WTC11 (cell line): ENCODE measurements at regions not wholly inside any gene's neighbourhood (a gene's known extent, or its start where the extent isn't known, plus 50 kb on each side); places are given as distances from the start of the nearest gene placed in this dataset.

Experiments
- ATAC-seq: fragments of 200-7000 bp; cut with Tn5 transposase; 2 replicates; pipeline ENCODE4 v1.10.0; 2021; ENCODE audit warnings: mild to moderate bottlenecking, moderate library complexity
- CTCF ChIA-PET: fragments of 300-600 bp; sonication (Branson Sonifier 250); formaldehyde crosslinking; loops from one replicate; lab custom pipeline; 2021; ENCODE audit warnings: antibody characterized with exemption; lab: Charles Lee
- POLR2A ChIA-PET: fragments of 350-600 bp; sonication (Branson Sonifier 250); formaldehyde crosslinking; loops from one replicate; lab custom pipeline; 2021; ENCODE audit warnings: antibody characterized with exemption; lab: Charles Lee
- DNase-seq: peaks from one replicate; pipeline ENCODE4 v3.0.0; 2021; ENCODE audit warnings: low spot score
- H3K27ac Mint-ChIP-seq: 2 replicates; pipeline ENCODE4 v1.8.0; 2021; ENCODE audit warnings: mixed read lengths
- H3K27me3 Mint-ChIP-seq: 2 replicates; pipeline ENCODE4 v1.8.0; 2021; ENCODE audit warnings: low read depth, mild to moderate bottlenecking, moderate library complexity, mixed read lengths
- H3K36me3 Mint-ChIP-seq: 2 replicates; pipeline ENCODE4 v1.8.0; 2021; ENCODE audit warnings: mixed read lengths
- H3K4me1 Mint-ChIP-seq: 2 replicates; pipeline ENCODE4 v1.8.0; 2022; ENCODE audit warnings: mixed read lengths
- H3K4me3 Mint-ChIP-seq: 2 replicates; pipeline ENCODE4 v1.8.0; 2021; ENCODE audit warnings: mild to moderate bottlenecking, moderate library complexity, mixed read lengths
- H3K9me3 Mint-ChIP-seq: 2 replicates; pipeline ENCODE4 v1.8.0; 2021; ENCODE audit warnings: mixed read lengths
- ARID4B ChIP-seq: sonication (generic); formaldehyde crosslinking; IDR thresholded peaks from 2 replicates; pipeline ENCODE4 v1.8.0; 2023; ENCODE audit warnings: missing genetic modification reagents, mild to moderate bottlenecking, borderline replicate concordance
- CREM ChIP-seq: sonication (generic); formaldehyde crosslinking; IDR thresholded peaks from 2 replicates; pipeline ENCODE4 v1.8.1; 2022; ENCODE audit warnings: mild to moderate bottlenecking, missing genetic modification reagents, moderate library complexity
- ETV6 ChIP-seq: sonication (generic); formaldehyde crosslinking; IDR thresholded peaks from 2 replicates; pipeline ENCODE4 v1.8.1; 2022; ENCODE audit warnings: mild to moderate bottlenecking, missing genetic modification reagents
- JAZF1 ChIP-seq: fragments of 250-450 bp; sonication (Bioruptor Pico); IDR thresholded peaks from 2 replicates; pipeline ENCODE4 v1.9.0; 2021; ENCODE audit warnings: moderate library complexity, mild to moderate bottlenecking, inconsistent platforms
- MXD4 ChIP-seq: fragments of 250-450 bp; sonication (Bioruptor Pico); IDR thresholded peaks from 2 replicates; pipeline ENCODE4 v1.8.0; 2021; ENCODE audit warnings: mild to moderate bottlenecking, moderate library complexity, borderline replicate concordance
- MYBL2 ChIP-seq: sonication (generic); formaldehyde crosslinking; IDR thresholded peaks from 2 replicates; pipeline ENCODE4 v1.8.1; 2023; ENCODE audit warnings: mild to moderate bottlenecking, moderate library complexity, missing genetic modification reagents
- OVOL2 ChIP-seq: fragments of 250-450 bp; sonication (Bioruptor Pico); IDR thresholded peaks from 2 replicates; pipeline ENCODE4 v1.9.0; 2021; ENCODE audit warnings: mild to moderate bottlenecking, borderline replicate concordance
- RELA ChIP-seq: sonication (generic); formaldehyde crosslinking; IDR thresholded peaks from 2 replicates; pipeline ENCODE4 v1.8.1; 2022; ENCODE audit warnings: missing genetic modification reagents, mild to moderate bottlenecking, borderline replicate concordance
- RORB ChIP-seq: fragments of 250-450 bp; sonication (Bioruptor Pico); IDR thresholded peaks from 2 replicates; pipeline ENCODE4 v1.9.0; 2021; ENCODE audit warnings: mild to moderate bottlenecking
- SOX15 ChIP-seq: fragments of 250-450 bp; sonication (Bioruptor Pico); IDR thresholded peaks from 2 replicates; pipeline ENCODE4 v1.9.0; 2021; ENCODE audit warnings: mild to moderate bottlenecking
- TEAD1 ChIP-seq: sonication (generic); formaldehyde crosslinking; IDR thresholded peaks from 2 replicates; pipeline ENCODE4 v1.8.0; 2022; ENCODE audit warnings: mild to moderate bottlenecking, missing genetic modification reagents
- ZMAT4 ChIP-seq: fragments of 250-450 bp; sonication (Bioruptor Pico); IDR thresholded peaks from 2 replicates; pipeline ENCODE4 v1.9.0; 2021; ENCODE audit warnings: mild to moderate bottlenecking
- ZNF425 ChIP-seq: fragments of 250-450 bp; sonication (Bioruptor Pico); conservative IDR thresholded peaks from 2 replicates; pipeline ENCODE4 v1.9.0; 2021; ENCODE audit warnings: mild to moderate bottlenecking
- TF ChIP-seq, protein P1 (sequence below): sonication (generic); formaldehyde crosslinking; IDR thresholded peaks from 2 replicates; pipeline ENCODE4 v1.8.0; 2022; ENCODE audit warnings: missing genetic modification reagents
- TF ChIP-seq, protein P2 (sequence below): fragments of 250-450 bp; sonication (Bioruptor Pico); IDR thresholded peaks from 2 replicates; pipeline ENCODE4 v2.1.2; 2022; ENCODE audit warnings: mild to moderate bottlenecking, moderate library complexity
- TF ChIP-seq, protein P3 (sequence below): sonication (generic); formaldehyde crosslinking; IDR thresholded peaks from 2 replicates; pipeline ENCODE4 v1.8.1; 2022; ENCODE audit warnings: mild to moderate bottlenecking, moderate library complexity, missing genetic modification reagents

DNA sequence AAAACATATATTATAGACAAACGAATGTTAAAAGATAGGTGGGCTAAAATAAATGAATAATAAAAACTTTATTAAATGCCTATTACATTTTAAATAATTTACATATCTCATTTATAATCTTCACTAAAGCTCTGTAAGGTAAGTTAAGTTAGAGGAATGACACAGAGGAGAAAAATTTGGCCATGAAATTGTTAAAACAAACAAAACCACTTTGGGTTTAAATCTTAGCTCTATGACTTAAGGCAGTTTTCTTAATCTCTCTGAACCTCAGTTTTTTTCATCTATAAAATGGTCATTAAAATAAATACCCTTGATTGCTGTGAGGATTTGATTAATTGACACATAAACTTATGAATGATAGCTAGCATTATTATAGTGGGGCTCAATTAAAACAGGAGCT, 404.8 kb upstream of the ATP11B start:
- 0 out of 2 replicates have a peak, but pooled peaks cover 8% of the 10 kb centered on the region for H3K36me3 Mint-ChIP-seq
- no peak overlapping the region for H3K27ac Mint-ChIP-seq
- peaks cover 36% of the 10 kb centered on the region for H3K4me1 Mint-ChIP-seq
- no peak overlapping the region for H3K4me3 Mint-ChIP-seq
- ATAC-seq (no peak), DNase-seq (no peak)
- ChIA-PET POLR2A (no interaction called here), CTCF (interaction anchor here (1.2 to 1.5 kb wide), 2 partner anchors 9 to 233 kb away, joined by 3 to 7 read pairs; no protein-coding TSS in a partner anchor)
- H3K9me3 Mint-ChIP-seq, result peaks cover 10% of the 10 kb centered on the region
- H3K27me3 Mint-ChIP-seq, result peaks cover 28% of the 10 kb centered on the region
- TF ChIP-seq RELA (CRISPR knock-in tag) (no peak), CREM (CRISPR knock-in tag) (no peak), MYBL2 (CRISPR knock-in tag) (no peak), RORB (CRISPR knock-in tag) (no peak), ARID4B (no peak), JAZF1 (CRISPR knock-in tag) (no peak), ZMAT4 (CRISPR knock-in tag) (no peak), ZNF425 (CRISPR knock-in tag) (no peak), SOX15 (no peak), OVOL2 (no peak), MXD4 (CRISPR knock-in tag) (no peak), ETV6 (CRISPR knock-in tag) (no peak), TEAD1 (no peak)
- TF ChIP-seq, protein P1, sequence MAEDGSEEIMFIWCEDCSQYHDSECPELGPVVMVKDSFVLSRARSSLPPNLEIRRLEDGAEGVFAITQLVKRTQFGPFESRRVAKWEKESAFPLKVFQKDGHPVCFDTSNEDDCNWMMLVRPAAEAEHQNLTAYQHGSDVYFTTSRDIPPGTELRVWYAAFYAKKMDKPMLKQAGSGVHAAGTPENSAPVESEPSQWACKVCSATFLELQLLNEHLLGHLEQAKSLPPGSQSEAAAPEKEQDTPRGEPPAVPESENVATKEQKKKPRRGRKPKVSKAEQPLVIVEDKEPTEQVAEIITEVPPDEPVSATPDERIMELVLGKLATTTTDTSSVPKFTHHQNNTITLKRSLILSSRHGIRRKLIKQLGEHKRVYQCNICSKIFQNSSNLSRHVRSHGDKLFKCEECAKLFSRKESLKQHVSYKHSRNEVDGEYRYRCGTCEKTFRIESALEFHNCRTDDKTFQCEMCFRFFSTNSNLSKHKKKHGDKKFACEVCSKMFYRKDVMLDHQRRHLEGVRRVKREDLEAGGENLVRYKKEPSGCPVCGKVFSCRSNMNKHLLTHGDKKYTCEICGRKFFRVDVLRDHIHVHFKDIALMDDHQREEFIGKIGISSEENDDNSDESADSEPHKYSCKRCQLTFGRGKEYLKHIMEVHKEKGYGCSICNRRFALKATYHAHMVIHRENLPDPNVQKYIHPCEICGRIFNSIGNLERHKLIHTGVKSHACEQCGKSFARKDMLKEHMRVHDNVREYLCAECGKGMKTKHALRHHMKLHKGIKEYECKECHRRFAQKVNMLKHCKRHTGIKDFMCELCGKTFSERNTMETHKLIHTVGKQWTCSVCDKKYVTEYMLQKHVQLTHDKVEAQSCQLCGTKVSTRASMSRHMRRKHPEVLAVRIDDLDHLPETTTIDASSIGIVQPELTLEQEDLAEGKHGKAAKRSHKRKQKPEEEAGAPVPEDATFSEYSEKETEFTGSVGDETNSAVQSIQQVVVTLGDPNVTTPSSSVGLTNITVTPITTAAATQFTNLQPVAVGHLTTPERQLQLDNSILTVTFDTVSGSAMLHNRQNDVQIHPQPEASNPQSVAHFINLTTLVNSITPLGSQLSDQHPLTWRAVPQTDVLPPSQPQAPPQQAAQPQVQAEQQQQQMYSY (CRISPR knock-in tag), result no peak
- TF ChIP-seq, protein P2, sequence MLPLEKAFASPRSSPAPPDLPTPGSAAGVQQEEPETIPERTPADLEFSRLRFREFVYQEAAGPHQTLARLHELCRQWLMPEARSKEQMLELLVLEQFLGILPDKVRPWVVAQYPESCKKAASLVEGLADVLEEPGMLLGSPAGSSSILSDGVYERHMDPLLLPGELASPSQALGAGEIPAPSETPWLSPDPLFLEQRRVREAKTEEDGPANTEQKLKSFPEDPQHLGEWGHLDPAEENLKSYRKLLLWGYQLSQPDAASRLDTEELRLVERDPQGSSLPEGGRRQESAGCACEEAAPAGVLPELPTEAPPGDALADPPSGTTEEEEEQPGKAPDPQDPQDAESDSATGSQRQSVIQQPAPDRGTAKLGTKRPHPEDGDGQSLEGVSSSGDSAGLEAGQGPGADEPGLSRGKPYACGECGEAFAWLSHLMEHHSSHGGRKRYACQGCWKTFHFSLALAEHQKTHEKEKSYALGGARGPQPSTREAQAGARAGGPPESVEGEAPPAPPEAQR (CRISPR knock-in tag), result no peak
- TF ChIP-seq, protein P3, sequence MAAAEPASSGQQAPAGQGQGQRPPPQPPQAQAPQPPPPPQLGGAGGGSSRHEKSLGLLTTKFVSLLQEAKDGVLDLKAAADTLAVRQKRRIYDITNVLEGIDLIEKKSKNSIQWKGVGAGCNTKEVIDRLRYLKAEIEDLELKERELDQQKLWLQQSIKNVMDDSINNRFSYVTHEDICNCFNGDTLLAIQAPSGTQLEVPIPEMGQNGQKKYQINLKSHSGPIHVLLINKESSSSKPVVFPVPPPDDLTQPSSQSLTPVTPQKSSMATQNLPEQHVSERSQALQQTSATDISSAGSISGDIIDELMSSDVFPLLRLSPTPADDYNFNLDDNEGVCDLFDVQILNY (CRISPR knock-in tag), result no peak
